GM12878 (cell line): ENCODE measurements at regions not wholly inside any gene's neighbourhood (a gene's known extent, or its start where the extent isn't known, plus 50 kb on each side); places are given as distances from the start of the nearest gene placed in this dataset.

Experiments
- ATAC-seq: fragments of 200-7000 bp; cut with Tn5 transposase; 3 replicates; pipeline ENCODE4 v1.9.1; 2020; ENCODE audit warnings: mild to moderate bottlenecking, moderate library complexity
- BruUV-seq: library from RNA; stranded (reverse); fragments of 400-500 nt; replicated peaks from 2 replicates; lab custom pipeline; 2021; lab: Mats Ljungman, UMichigan
- CTCF ChIA-PET: fragments of 300-600 bp; sonication (Branson Sonifier 250); formaldehyde crosslinking; extraction: SDS; loops from one replicate; lab custom pipeline; 2021; ENCODE audit warnings: inconsistent platforms; lab: Yijun Ruan, JAX
- POLR2A ChIA-PET: fragments of 350-600 bp; formaldehyde crosslinking; extraction: SDS; loops from one replicate; lab custom pipeline; 2021; ENCODE audit warnings: inconsistent platforms; lab: Charles Lee
- RAD21 ChIA-PET: fragments of 300-600 bp; sonication (Branson Sonifier 250); formaldehyde crosslinking; loops from one replicate; lab custom pipeline; 2023; ENCODE audit warnings: antibody characterized with exemption; ENCODE audit not compliant: unreplicated experiment; lab: Charles Lee
- SMC1A ChIA-PET: fragments of 300-600 bp; sonication (Branson Sonifier 250); formaldehyde crosslinking; loops from one replicate; lab custom pipeline; 2023; ENCODE audit not compliant: unreplicated experiment, uncharacterized antibody; lab: Charles Lee
- DNase-seq: peaks from one replicate; pipeline ENCODE4 v3.0.0-alpha.2; 2011; ENCODE audit warnings: low read depth, low spot score
- FAIRE-seq: peaks from 3 replicates; lab custom pipeline; 2011; peaks lifted over from hg19 to GRCh38; lab: Jason Lieb, UNC
- H2AFZ ChIP-seq: 2 replicates; pipeline ENCODE4 v1.6.0; 2011; ENCODE audit warnings: low read depth, low read length, control low read depth; ENCODE audit not compliant: control insufficient read depth
- H3K27ac ChIP-seq: 2 replicates; pipeline ENCODE4 v1.5.1; 2011; ENCODE audit warnings: control low read depth; ENCODE audit not compliant: control insufficient read depth, insufficient read depth
- H3K27me3 ChIP-seq, 2 experiments: replicated peaks in 1 of 2; 2 replicates each; pipeline versions ENCODE4 v1.6.0 to v1.6.1; 2011; ENCODE audit warnings: low read length in 1 of 2; ENCODE audit not compliant: control insufficient read depth in 2 of 2, insufficient read depth in 2 of 2
- H3K36me3 ChIP-seq, 2 experiments: 2 replicates each; pipeline ENCODE4 v1.5.1; 2011; ENCODE audit warnings: low read length in 1 of 2; ENCODE audit not compliant: control insufficient read depth in 2 of 2, insufficient read depth in 2 of 2
- H3K4me1 ChIP-seq: 2 replicates; pipeline ENCODE4 v1.6.1; 2011; ENCODE audit warnings: mild to moderate bottlenecking, low read length, moderate library complexity, mixed read lengths; ENCODE audit not compliant: control insufficient read depth, insufficient read depth
- H3K4me2 ChIP-seq: 2 replicates; pipeline ENCODE4 v1.6.0; 2011; ENCODE audit warnings: control low read depth; ENCODE audit not compliant: control insufficient read depth, insufficient read depth
- H3K4me3 ChIP-seq: fragments of 200-600 bp; sonication (generic); 2 replicates; pipeline ENCODE4 v1.5.1; 2016
- H3K79me2 ChIP-seq: 2 replicates; pipeline ENCODE4 v1.6.0; 2011; ENCODE audit warnings: low read length; ENCODE audit not compliant: control insufficient read depth, insufficient read depth
- H3K9ac ChIP-seq: 2 replicates; pipeline ENCODE4 v1.8.0; 2011; ENCODE audit warnings: low read length, control low read depth, mixed read lengths; ENCODE audit not compliant: control insufficient read depth, insufficient read depth
- H3K9me3 ChIP-seq: replicated peaks from 3 replicates; pipeline ENCODE4 v1.5.1; 2011; ENCODE audit warnings: mild to moderate bottlenecking, low read length; ENCODE audit not compliant: control insufficient read depth, insufficient read depth
- H4K20me1 ChIP-seq: 2 replicates; pipeline ENCODE4 v1.6.0; 2011; ENCODE audit not compliant: control insufficient read depth, insufficient read depth
- BMI1 ChIP-seq: fragments of 450-650 bp; IDR thresholded peaks from 2 replicates; pipeline ENCODE4 v1.6.1; 2016; ENCODE audit warnings: mild to moderate bottlenecking, moderate library complexity, borderline replicate concordance
- EP300 ChIP-seq, 2 experiments: fragments of 150-350 bp in 1 of 2; IDR thresholded peaks; 2 replicates each; pipeline ENCODE4 v1.6.1; 2011 to 2012; ENCODE audit warnings: low read depth in 2 of 2, low read length in 2 of 2, borderline replicate concordance in 1 of 2, improper control_type of control experiment in 1 of 2, inconsistent platforms in 1 of 2; ENCODE audit not compliant: control insufficient read depth in 1 of 2
- FOXM1 ChIP-seq: IDR thresholded peaks from 2 replicates; pipeline ENCODE4 v1.6.1; 2012; ENCODE audit warnings: low read depth, mild to moderate bottlenecking, inconsistent platforms, low read length, moderate library complexity
- GATAD2B ChIP-seq: fragments of 450-650 bp; conservative IDR thresholded peaks from 2 replicates; pipeline ENCODE4 v1.6.1; 2017; ENCODE audit warnings: low read depth, mild to moderate bottlenecking, moderate library complexity
- KAT2A ChIP-seq: conservative IDR thresholded peaks from 2 replicates; pipeline ENCODE4 v1.6.1; 2011; ENCODE audit warnings: low read depth, low read length; ENCODE audit not compliant: control insufficient read depth
- MEF2B ChIP-seq: fragments of 450-650 bp; IDR thresholded peaks from 2 replicates; pipeline ENCODE4 v1.6.1; 2018; ENCODE audit warnings: mild to moderate bottlenecking, moderate library complexity; ENCODE audit not compliant: partially characterized antibody, poor library complexity, severe bottlenecking
- MXI1 ChIP-seq: fragments of 150-350 bp; IDR thresholded peaks from 2 replicates; pipeline ENCODE4 v1.6.1; 2011; ENCODE audit warnings: low read depth, mild to moderate bottlenecking, inconsistent platforms, low read length, improper control_type of control experiment
- MYB ChIP-seq: fragments of 150-350 bp; IDR thresholded peaks from 2 replicates; pipeline ENCODE4 v1.6.1; 2014; ENCODE audit warnings: mild to moderate bottlenecking, low read depth, low read length, borderline replicate concordance
- NR2C2 ChIP-seq: IDR thresholded peaks from 2 replicates; pipeline ENCODE4 v1.6.1; 2011; ENCODE audit warnings: borderline replicate concordance, low read depth; ENCODE audit not compliant: control insufficient read depth, insufficient read length
- POLR2AphosphoS5 ChIP-seq: IDR thresholded peaks from 2 replicates; pipeline ENCODE4 v1.6.1; 2011; ENCODE audit warnings: mild to moderate bottlenecking, low read length, inconsistent platforms
- RBBP5 ChIP-seq: fragments of 200-600 bp; sonication (generic); conservative IDR thresholded peaks from 2 replicates; pipeline ENCODE4 v1.6.1; 2016
- SP1 ChIP-seq: IDR thresholded peaks from one replicate; pipeline ENCODE4 v1.6.1; 2011; ENCODE audit warnings: low read depth, low read length
- SREBF1 ChIP-seq: IDR thresholded peaks from 2 replicates; pipeline ENCODE4 v1.6.1; 2012; ENCODE audit warnings: mild to moderate bottlenecking, low read length
- ZNF592 ChIP-seq: fragments of 450-650 bp; IDR thresholded peaks from 2 replicates; pipeline ENCODE4 v1.6.1; 2017; ENCODE audit warnings: mild to moderate bottlenecking, moderate library complexity
- in situ Hi-C: fragments of 300-500 bp; cut with MboI; formaldehyde crosslinking; loops from 9 replicates; pipeline ENCODE4 v1.14.3; 2018; ENCODE audit warnings: mixed read lengths
- intact Hi-C: fragments of 100-400 bp; cut with micrococcal nuclease; formaldehyde crosslinking; loops from one replicate; pipeline ENCODE4 v1.14.2; 2022; ENCODE audit not compliant: unreplicated experiment

GRCh38 chr7:89775459-89775858 is 378.8 kb upstream of the STEAP1 start:
- H4K20me1 ChIP-seq: no peaks in the 10 kb centered on the region
- H3K4me3 ChIP-seq: no peak overlapping the region
- DNase-seq (no peak), ATAC-seq (no peak)
- no peak for TF ChIP-seq NR2C2
- TF ChIP-seq MYB: no peak
- no peak for TF ChIP-seq ZNF592
- no peak for TF ChIP-seq MEF2B
- no peak for TF ChIP-seq POLR2AphosphoS5
- no peak for TF ChIP-seq KAT2A
- no peak for TF ChIP-seq BMI1
- TF ChIP-seq SP1: no peak
- no peak for TF ChIP-seq GATAD2B
- TF ChIP-seq SREBF1: no peak
- no peak for TF ChIP-seq EP300 (IDR thresholded peaks at IDR 0.05; ENCODE audit: borderline replicate concordance in 1 of 2, control insufficient read depth in 1 of 2, low read depth in 2 of 2, low read length in 2 of 2)
- no peak for TF ChIP-seq MXI1
- TF ChIP-seq FOXM1: no peak
- no peak for TF ChIP-seq RBBP5
- TF ChIP-seq, all 136 proteins: peak for 0
- Histone ChIP-seq H3K9me3 (no peaks in the 10 kb centered on the region), H3K27ac (no peak overlapping the region), H3K36me3 (no peaks in the 10 kb centered on the region), H3K27me3 (no peaks in the 10 kb centered on the region), H3K79me2 (no peaks in the 10 kb centered on the region), H3K4me2 (no peak overlapping the region), H3K9ac (no peak overlapping the region), H3K4me1 (no peaks in the 10 kb centered on the region), H2AFZ (no peak overlapping the region)
- ChIA-PET RAD21 (no interaction called here), CTCF (no interaction called here), SMC1A (no interaction called here), POLR2A (no interaction called here)
- intact Hi-C loops (no loop called here), in situ Hi-C loops (no loop called here)
- BruUV-seq: no TSS peak
- FAIRE-seq: no peak
